ENCODE measurements at regions not wholly inside any gene's neighbourhood (a gene's known extent, or its start where the extent isn't known, plus 50 kb on each side); places are given as distances from the start of the nearest gene placed in this dataset.

- Mint-ChIP-seq H3K9me3 (no peaks in the 10 kb centered on the region), H3K27me3 (peaks cover 6% of the 10 kb centered on the region), H3K27ac (no peak overlapping the region), H3K4me3 (no peak overlapping the region), H3K4me1 (no peaks in the 10 kb centered on the region)
- DNase-seq (no peak), ATAC-seq (no peak)
Measured at GRCh38 chr13:100751826-100752225, 77.2 kb upstream of the TMTC4 start.

DNA sequence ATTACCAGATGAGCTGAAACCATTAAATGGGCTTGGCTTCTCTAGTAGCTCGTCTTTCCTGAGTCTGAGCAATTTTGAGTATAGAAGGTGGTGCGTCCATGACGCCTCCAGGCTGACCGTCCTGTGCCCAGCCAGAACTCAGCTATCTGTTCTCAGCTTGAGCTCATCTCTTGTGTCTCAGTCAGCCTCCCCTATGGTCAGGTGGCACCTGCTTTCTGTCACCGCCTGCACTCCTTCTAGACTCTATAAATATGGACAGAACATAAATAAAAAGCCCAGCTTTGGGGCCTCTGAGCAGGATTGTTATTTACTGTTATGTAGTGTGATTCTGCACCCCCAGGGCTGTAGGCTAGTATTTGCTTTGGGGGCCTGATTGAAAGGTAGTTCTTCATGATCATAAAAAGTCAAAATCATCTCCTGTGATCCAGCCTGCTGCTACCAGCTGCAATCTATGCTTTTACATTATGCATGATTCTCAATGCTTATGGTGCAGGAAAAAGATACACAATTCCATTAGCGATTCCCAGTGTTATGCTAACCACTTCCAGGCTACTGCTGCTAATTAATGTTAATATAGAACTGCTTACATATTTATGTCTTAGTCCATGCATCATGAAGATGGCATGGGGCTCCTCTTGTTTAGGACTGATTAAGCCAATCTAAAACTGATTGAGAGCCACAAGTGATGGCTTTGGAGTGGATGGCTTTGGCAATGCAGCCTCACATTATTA, 72.5 kb upstream of the TMTC4 start:
- H3K27me3 Mint-ChIP-seq = peaks cover 6% of the 10 kb centered on the region
- ATAC-seq (no peak), DNase-seq (no peak)
- H3K27ac Mint-ChIP-seq = no peak overlapping the region
- H3K9me3 Mint-ChIP-seq = peaks cover 0 to 7% of the 10 kb centered on the region in 2 donors
- no peaks in the 10 kb centered on the region for H3K4me1 Mint-ChIP-seq
- H3K4me3 Mint-ChIP-seq = no peak overlapping the region

- no peak overlapping the region for H3K27ac Mint-ChIP-seq
- DNase-seq (no peak), ATAC-seq (no peak)
- peaks cover 20% of the 10 kb centered on the region for H3K27me3 Mint-ChIP-seq
- peaks cover 0 to 7% of the 10 kb centered on the region in 2 donors for H3K9me3 Mint-ChIP-seq
- H3K4me1 Mint-ChIP-seq = no peaks in the 10 kb centered on the region
- no peak overlapping the region for H3K4me3 Mint-ChIP-seq
Measured at GRCh38 chr13:100738176-100738855, 63.7 kb upstream of the TMTC4 start.

GRCh38 chr13:100735494-100735893, 60.9 kb upstream of the TMTC4 start:
- Mint-ChIP-seq H3K4me3 (no peak overlapping the region), H3K9me3 (peaks cover 0 to 14% of the 10 kb centered on the region in 2 donors), H3K4me1 (no peaks in the 10 kb centered on the region), H3K27ac (no peak overlapping the region), H3K27me3 (peaks cover 20% of the 10 kb centered on the region)
- ATAC-seq (no peak), DNase-seq (no peak)

DNA sequence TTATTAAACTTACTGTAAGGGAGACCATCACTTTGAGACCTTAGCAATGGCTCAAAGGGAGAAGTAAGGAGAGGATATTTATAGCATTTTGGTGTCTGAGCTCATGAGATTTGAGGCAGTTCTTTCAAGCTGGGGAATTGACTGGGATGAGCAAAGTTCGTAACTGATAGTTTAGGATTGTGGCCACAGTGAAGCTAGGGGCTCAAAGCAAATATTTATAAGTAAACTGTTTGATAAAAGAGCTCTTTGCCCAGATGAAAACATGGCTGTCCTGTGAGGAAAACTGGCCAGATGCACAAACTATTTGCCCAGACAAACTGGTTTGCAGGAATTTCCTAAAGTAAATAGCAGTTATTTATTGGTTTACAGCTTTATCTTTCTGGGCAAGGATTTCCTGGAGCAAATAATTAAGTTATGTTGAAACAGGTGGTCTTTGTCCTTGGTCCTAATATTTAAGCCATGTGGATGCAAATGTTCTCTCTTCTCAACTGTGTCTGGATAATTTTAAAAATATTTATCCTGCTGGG, 59.7 kb upstream of the TMTC4 start:
- H3K9me3 Mint-ChIP-seq = peaks cover 0 to 16% of the 10 kb centered on the region in 2 donors
- H3K27ac Mint-ChIP-seq = no peak overlapping the region
- DNase-seq = no peak
- H3K27me3 Mint-ChIP-seq = peaks cover 20% of the 10 kb centered on the region
- no peak overlapping the region for H3K4me3 Mint-ChIP-seq
- no peak for ATAC-seq
- H3K4me1 Mint-ChIP-seq = no peaks in the 10 kb centered on the region

- ATAC-seq = no peak
- Mint-ChIP-seq H3K9me3 (peaks cover 0 to 15% of the 10 kb centered on the region in 2 donors), H3K4me1 (no peaks in the 10 kb centered on the region), H3K27ac (no peak overlapping the region), H3K27me3 (peaks cover 15% of the 10 kb centered on the region), H3K4me3 (no peak overlapping the region)
- no peak for DNase-seq
Measured at GRCh38 chr13:100733261-100733660, 58.7 kb upstream of the TMTC4 start.

GRCh38 chr13:100728201-100728600, 53.6 kb upstream of the TMTC4 start:
- DNase-seq = no peak
- Mint-ChIP-seq H3K27ac (no peak overlapping the region), H3K9me3 (peaks cover 0 to 13% of the 10 kb centered on the region in 2 donors), H3K4me3 (no peak overlapping the region), H3K4me1 (peaks cover 5% of the 10 kb centered on the region), H3K27me3 (no peaks in the 10 kb centered on the region)
- no peak for ATAC-seq

GRCh38 chr13:100725472-100725871, 50.9 kb upstream of the TMTC4 start:
- ATAC-seq (peak; percentile 92), DNase-seq (peak; percentile 3 to 44)
- no peaks in the 10 kb centered on the region for H3K27me3 Mint-ChIP-seq
- peaks cover 0 to 9% of the 10 kb centered on the region in 2 donors for H3K9me3 Mint-ChIP-seq
- H3K4me1 Mint-ChIP-seq = peaks cover 5% of the 10 kb centered on the region
- H3K27ac Mint-ChIP-seq = peak overlapping the region in 1 of 2 donors; percentile 84
- no peak overlapping the region for H3K4me3 Mint-ChIP-seq

DNA sequence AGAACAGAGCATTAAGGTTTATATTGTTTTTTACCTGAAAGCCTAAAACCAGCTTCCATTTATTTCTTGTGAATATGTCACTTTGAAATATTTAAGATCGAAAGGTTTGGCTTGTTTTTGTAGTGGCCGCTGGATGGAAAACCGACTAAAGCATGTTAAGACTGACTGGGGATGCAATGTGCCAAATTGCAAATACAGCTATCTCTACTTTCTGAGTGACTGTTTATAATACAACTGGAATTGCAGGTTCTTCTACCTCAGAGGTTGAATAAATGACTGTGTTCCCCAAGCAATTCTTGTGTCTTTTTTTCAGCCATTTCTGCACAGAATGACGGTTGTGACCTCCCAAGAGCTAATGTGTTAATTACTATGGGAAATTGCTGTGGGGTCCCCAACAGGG, 50.0 kb upstream of the TMTC4 start:
- peaks cover 5% of the 10 kb centered on the region for H3K4me1 Mint-ChIP-seq

More for the DNA sequence above, 50.0 kb upstream of the TMTC4 start:
- Mint-ChIP-seq H3K27me3 (no peaks in the 10 kb centered on the region), H3K9me3 (peaks cover 0 to 16% of the 10 kb centered on the region in 2 donors), H3K4me3 (no peak overlapping the region), H3K27ac (no peak overlapping the region)
- DNase-seq (no peak), ATAC-seq (no peak)

Data from stimulated activated naive CD8-positive, alpha-beta T cell treated with anti-CD3 and anti-CD28 coated beads, Interleukin-15, amount 100 ng/mL, for 72 hours (primary cell).